Mesendoderm (in vitro differentiated cells): ENCODE measurements at regions not wholly inside any gene's neighbourhood (a gene's known extent, or its start where the extent isn't known, plus 50 kb on each side); places are given as distances from the start of the nearest gene placed in this dataset.

Source experiments
- DNase-seq: peaks from one replicate; pipeline ENCODE4 v3.0.0; 2013
- H2AK5ac ChIP-seq: 2 replicates; pipeline ENCODE4 v1.6.1; 2013; ENCODE audit warnings: low read length, inconsistent platforms
- H2BK120ac ChIP-seq: 2 replicates; pipeline ENCODE4 v1.6.1; 2013; ENCODE audit warnings: low read depth, mild to moderate bottlenecking, low read length, moderate library complexity, mixed read lengths
- H2BK15ac ChIP-seq: replicated peaks from 2 replicates; pipeline ENCODE4 v1.6.1; 2013; ENCODE audit warnings: low read depth, mild to moderate bottlenecking, moderate library complexity
- H2BK5ac ChIP-seq: 2 replicates; pipeline ENCODE4 v1.6.1; 2013; ENCODE audit warnings: low read length, inconsistent platforms
- H3K18ac ChIP-seq: 2 replicates; pipeline ENCODE4 v1.6.1; 2013; ENCODE audit warnings: mild to moderate bottlenecking, low read length, mixed read lengths
- H3K23ac ChIP-seq: one replicate; pipeline ENCODE4 v1.6.1; 2013; ENCODE audit warnings: low read length
- H3K27ac ChIP-seq: 2 replicates; pipeline ENCODE4 v1.5.1; 2013; ENCODE audit warnings: low read depth, mild to moderate bottlenecking, inconsistent platforms, low read length, moderate library complexity
- H3K27me3 ChIP-seq: 2 replicates; pipeline ENCODE4 v1.6.1; 2013; ENCODE audit warnings: low read length, control low read depth, mild to moderate bottlenecking, inconsistent platforms; ENCODE audit not compliant: insufficient read depth, poor library complexity
- H3K36me3 ChIP-seq: 2 replicates; pipeline ENCODE4 v1.6.1; 2013; ENCODE audit warnings: low read length, inconsistent platforms; ENCODE audit not compliant: control insufficient read depth, insufficient read depth
- H3K4ac ChIP-seq: one replicate; pipeline ENCODE4 v1.6.1; 2013; ENCODE audit warnings: low read depth, mild to moderate bottlenecking, low read length, moderate library complexity
- H3K4me1 ChIP-seq: 2 replicates; pipeline ENCODE4 v1.6.1; 2013; ENCODE audit warnings: low read depth, low read length, inconsistent platforms; ENCODE audit not compliant: control insufficient read depth
- H3K4me2 ChIP-seq: 2 replicates; pipeline ENCODE4 v1.6.1; 2013; ENCODE audit warnings: low read length
- H3K4me3 ChIP-seq: 2 replicates; pipeline ENCODE4 v1.5.1; 2013; ENCODE audit warnings: mild to moderate bottlenecking, low read length
- H3K56ac ChIP-seq: one replicate; pipeline ENCODE4 v1.6.1; 2013; ENCODE audit warnings: low read length
- H3K79me1 ChIP-seq: 2 replicates; pipeline ENCODE4 v1.6.1; 2013; ENCODE audit warnings: low read length, inconsistent platforms
- H3K79me2 ChIP-seq: 2 replicates; pipeline ENCODE4 v1.6.1; 2013; ENCODE audit warnings: mild to moderate bottlenecking, low read length; ENCODE audit not compliant: control insufficient read depth, insufficient read depth
- H3K9ac ChIP-seq: 2 replicates; pipeline ENCODE4 v1.6.1; 2013; ENCODE audit warnings: low read length, inconsistent platforms
- H4K5ac ChIP-seq: one replicate; pipeline ENCODE4 v1.6.1; 2013; ENCODE audit warnings: low read length
- H4K8ac ChIP-seq: one replicate; pipeline ENCODE4 v1.6.1; 2013; ENCODE audit warnings: low read depth, mild to moderate bottlenecking, control low read depth, low read length, moderate library complexity
- WGBS: extraction: QIAGEN DNeasy Blood & Tissue Kit; methylation state at CpG from one replicate; pipeline ENCODE4 v1.1.7; 2013; ENCODE audit warnings: low lambda C conversion rate, missing lambda C conversion rate; ENCODE audit not compliant: insufficient coverage; ENCODE audit errors: extremely low coverage; 5-methylcytosine and 5-hydroxymethylcytosine counted together

DNA sequence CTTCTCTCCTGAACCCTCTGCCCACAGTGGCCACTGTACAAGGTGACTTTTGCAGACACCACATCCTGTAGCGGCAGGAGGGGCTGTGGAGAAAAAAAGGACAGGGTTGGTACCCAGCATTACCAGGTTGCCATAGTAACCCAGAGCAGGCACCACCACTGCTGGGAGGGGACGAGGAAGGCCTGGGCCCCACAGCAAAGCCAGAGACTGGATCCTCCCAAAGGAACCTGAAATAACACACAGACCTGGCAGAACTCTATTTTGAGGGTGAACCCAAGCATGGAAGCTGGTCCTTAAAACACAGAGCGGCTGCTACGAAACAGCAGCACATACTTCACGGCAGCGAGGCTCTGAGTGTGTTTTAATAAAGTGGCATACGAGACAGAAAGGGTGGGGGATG is 380.6 kb downstream of the CTTN start:
- Histone ChIP-seq H3K36me3 (no peaks in the 10 kb centered on the region), H3K27me3 (no peaks in the 10 kb centered on the region), H2BK5ac (no peak overlapping the region), H3K27ac (no peak overlapping the region), H3K4me3 (no peak overlapping the region), H3K18ac (no peak overlapping the region), H2BK120ac (no peak overlapping the region), H3K79me2 (no peaks in the 10 kb centered on the region), H4K5ac (no peak overlapping the region), H3K4ac (no peak overlapping the region), H2BK15ac (no peak overlapping the region), H3K9ac (no peak overlapping the region), H3K79me1 (no peaks in the 10 kb centered on the region), H3K56ac (no peak overlapping the region), H3K4me1 (no peaks in the 10 kb centered on the region), H4K8ac (no peak overlapping the region), H3K23ac (no peak overlapping the region), H2AK5ac (no peak overlapping the region), H3K4me2 (no peak overlapping the region)
- WGBS: no CpG with 5 or more reads among the region's 7 CpGs
- DNase-seq: no peak

- Histone ChIP-seq H3K4me2 (no peak overlapping the region), H3K4ac (no peak overlapping the region), H3K79me2 (no peaks in the 10 kb centered on the region), H2BK5ac (no peak overlapping the region), H2BK120ac (no peak overlapping the region), H2BK15ac (no peak overlapping the region), H3K18ac (no peak overlapping the region), H4K5ac (no peak overlapping the region), H3K4me1 (no peaks in the 10 kb centered on the region), H3K56ac (no peak overlapping the region), H3K79me1 (no peaks in the 10 kb centered on the region), H3K23ac (no peak overlapping the region), H3K27ac (no peak overlapping the region), H3K9ac (no peak overlapping the region), H3K36me3 (no peaks in the 10 kb centered on the region), H3K4me3 (no peak overlapping the region), H3K27me3 (no peaks in the 10 kb centered on the region), H2AK5ac (no peak overlapping the region), H4K8ac (no peak overlapping the region)
- DNase-seq: no peak
- no CpG with 5 or more reads among the region's 9 CpGs for WGBS
These were observed 381.3 kb downstream of the CTTN start for GRCh38 chr11:70779433-70780245.

- no peak overlapping the region for H3K23ac ChIP-seq
- no peak overlapping the region for H2BK5ac ChIP-seq
- H3K27me3 ChIP-seq: no peaks in the 10 kb centered on the region
- H3K9ac ChIP-seq: no peak overlapping the region
- no peaks in the 10 kb centered on the region for H3K79me2 ChIP-seq
- DNase-seq: no peak
- no peaks in the 10 kb centered on the region for H3K36me3 ChIP-seq
- no peaks in the 10 kb centered on the region for H3K4me1 ChIP-seq
- H2AK5ac ChIP-seq: no peak overlapping the region
- H4K8ac ChIP-seq: no peak overlapping the region
- no peak overlapping the region for H3K4me2 ChIP-seq
- H3K18ac ChIP-seq: no peak overlapping the region
- H2BK15ac ChIP-seq: no peak overlapping the region
- no peak overlapping the region for H3K4ac ChIP-seq
- H3K4me3 ChIP-seq: no peak overlapping the region
- H3K79me1 ChIP-seq: no peaks in the 10 kb centered on the region
- no peak overlapping the region for H4K5ac ChIP-seq
- no peak overlapping the region for H3K56ac ChIP-seq
- H2BK120ac ChIP-seq: no peak overlapping the region
- H3K27ac ChIP-seq: no peak overlapping the region
- no CpG with 5 or more reads among the region's 1 CpG for WGBS
These were observed 381.9 kb downstream of the CTTN start for GRCh38 chr11:70780246-70780535.

DNA sequence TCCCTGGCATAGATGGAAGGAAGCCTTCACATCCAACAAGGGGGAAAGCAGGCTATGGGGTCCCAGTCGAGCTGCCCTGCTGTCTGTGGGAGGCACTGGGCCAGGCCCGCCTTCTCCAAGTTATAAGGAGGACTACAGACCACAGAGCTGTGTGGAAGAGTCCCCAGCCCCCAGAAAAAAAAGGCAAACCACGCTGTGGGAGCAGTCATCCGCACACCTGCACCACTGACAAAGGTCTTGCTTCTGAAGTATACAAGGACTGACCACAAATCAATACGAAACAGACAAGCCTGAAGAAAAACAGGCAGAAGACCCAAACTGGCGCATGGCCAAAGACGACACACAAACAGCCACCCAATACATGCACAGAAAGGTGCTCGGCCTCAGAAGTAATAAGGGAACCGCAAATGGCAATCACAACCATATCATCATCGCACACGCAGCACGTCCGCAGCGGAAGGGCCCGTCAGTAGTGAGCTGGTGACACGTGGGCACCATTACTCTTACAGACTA is 384.1 kb downstream of the CTTN start:
- Histone ChIP-seq H3K36me3 (no peaks in the 10 kb centered on the region), H3K9ac (no peak overlapping the region), H3K56ac (no peak overlapping the region), H3K4ac (no peak overlapping the region), H3K4me3 (no peak overlapping the region), H2BK120ac (no peak overlapping the region), H3K4me2 (no peak overlapping the region), H3K4me1 (no peaks in the 10 kb centered on the region), H3K27me3 (no peaks in the 10 kb centered on the region), H3K23ac (no peak overlapping the region), H3K27ac (no peak overlapping the region), H3K18ac (no peak overlapping the region), H4K5ac (no peak overlapping the region), H3K79me2 (no peaks in the 10 kb centered on the region), H2AK5ac (no peak overlapping the region), H4K8ac (no peak overlapping the region), H3K79me1 (no peaks in the 10 kb centered on the region), H2BK5ac (no peak overlapping the region), H2BK15ac (no peak overlapping the region)
- WGBS: no CpG with 5 or more reads among the region's 16 CpGs
- DNase-seq: no peak

DNA sequence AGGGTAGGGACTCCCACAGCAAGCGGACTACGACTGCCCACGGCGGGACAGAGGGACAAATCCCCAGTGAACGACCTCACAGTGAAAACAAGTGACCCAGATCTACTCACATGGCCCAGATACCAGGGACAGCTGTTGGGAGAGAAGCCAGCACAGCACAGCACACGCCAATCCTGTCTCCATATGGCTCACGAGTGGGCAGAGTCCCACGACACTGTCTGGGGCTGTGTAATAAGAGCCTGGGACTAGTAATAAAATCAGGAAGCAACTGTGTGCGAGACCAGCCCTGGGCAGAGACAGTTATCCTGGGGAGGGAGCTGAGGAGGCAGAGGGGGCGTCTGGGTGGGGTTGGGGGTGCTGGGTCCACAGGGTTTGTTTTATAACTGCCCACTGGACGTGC is 385.0 kb downstream of the CTTN start:
- DNase-seq: no peak
- no peak overlapping the region for H3K56ac ChIP-seq
- H3K79me1 ChIP-seq: no peaks in the 10 kb centered on the region
- no CpG with 5 or more reads among the region's 11 CpGs for WGBS
- H4K5ac ChIP-seq: no peak overlapping the region
- H3K4me1 ChIP-seq: no peaks in the 10 kb centered on the region
- H3K4me2 ChIP-seq: no peak overlapping the region
- no peak overlapping the region for H3K9ac ChIP-seq
- no peak overlapping the region for H2AK5ac ChIP-seq
- no peak overlapping the region for H3K4me3 ChIP-seq
- H2BK15ac ChIP-seq: no peak overlapping the region
- H3K27me3 ChIP-seq: no peaks in the 10 kb centered on the region
- H4K8ac ChIP-seq: no peak overlapping the region
- H3K4ac ChIP-seq: no peak overlapping the region
- H3K36me3 ChIP-seq: no peaks in the 10 kb centered on the region
- H3K79me2 ChIP-seq: no peaks in the 10 kb centered on the region
- H2BK120ac ChIP-seq: no peak overlapping the region
- H3K18ac ChIP-seq: no peak overlapping the region
- H3K23ac ChIP-seq: no peak overlapping the region
- no peak overlapping the region for H2BK5ac ChIP-seq
- no peak overlapping the region for H3K27ac ChIP-seq

GRCh38 chr11:70783821-70784220 is 385.5 kb downstream of the CTTN start:
- H2BK5ac ChIP-seq: no peak overlapping the region
- no peaks in the 10 kb centered on the region for H3K79me1 ChIP-seq
- no peaks in the 10 kb centered on the region for H3K27me3 ChIP-seq
- no peak overlapping the region for H2AK5ac ChIP-seq
- H3K27ac ChIP-seq: no peak overlapping the region
- H4K5ac ChIP-seq: no peak overlapping the region
- H3K79me2 ChIP-seq: no peaks in the 10 kb centered on the region
- H3K18ac ChIP-seq: no peak overlapping the region
- no peak overlapping the region for H4K8ac ChIP-seq
- no peak overlapping the region for H2BK15ac ChIP-seq
- H3K36me3 ChIP-seq: no peaks in the 10 kb centered on the region
- H3K4me2 ChIP-seq: no peak overlapping the region
- no peak overlapping the region for H3K4ac ChIP-seq
- no peak overlapping the region for H3K23ac ChIP-seq
- no peak overlapping the region for H3K9ac ChIP-seq
- H2BK120ac ChIP-seq: no peak overlapping the region
- DNase-seq: no peak
- no peak overlapping the region for H3K4me3 ChIP-seq
- no peak overlapping the region for H3K56ac ChIP-seq
- WGBS: no CpG with 5 or more reads among the region's 7 CpGs
- no peaks in the 10 kb centered on the region for H3K4me1 ChIP-seq
